HuH-7.5 (cell line): ENCODE measurements at regions not wholly inside any gene's neighbourhood (a gene's known extent, or its start where the extent isn't known, plus 50 kb on each side); places are given as distances from the start of the nearest gene placed in this dataset.

Experiments used
- DNase-seq: peaks from one replicate; pipeline ENCODE4 v3.0.0; 2011; ENCODE audit warnings: low spot score

GRCh38 chr10:118501171-118501570 is 94.3 kb downstream of the PRLHR start:
- DNase-seq, result no peak

GRCh38 chr10:118500477-118501104 is 94.9 kb downstream of the PRLHR start:
- DNase-seq, result no peak

GRCh38 chr10:118499186-118499585 is 96.3 kb downstream of the PRLHR start:
- DNase-seq, result no peak

DNA sequence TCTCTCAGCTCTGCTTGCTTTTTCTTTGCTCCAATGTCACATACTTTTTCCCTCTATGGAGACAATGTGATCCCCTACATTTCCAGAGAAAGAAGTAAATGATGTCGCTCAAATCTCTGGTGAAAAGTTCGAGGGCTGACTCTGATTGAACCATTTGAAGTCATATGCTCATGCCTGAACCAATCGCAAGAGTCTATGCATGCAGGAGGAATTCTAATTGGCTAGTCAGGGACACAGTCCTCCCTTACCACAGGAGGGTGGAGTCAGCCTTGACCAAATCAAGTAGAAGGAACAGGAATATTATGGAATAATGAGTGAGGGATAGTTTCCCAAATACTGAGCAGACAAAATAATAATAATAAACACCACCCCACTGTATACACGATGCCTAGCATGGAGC is 96.8 kb downstream of the PRLHR start:
- no peak for DNase-seq

DNA sequence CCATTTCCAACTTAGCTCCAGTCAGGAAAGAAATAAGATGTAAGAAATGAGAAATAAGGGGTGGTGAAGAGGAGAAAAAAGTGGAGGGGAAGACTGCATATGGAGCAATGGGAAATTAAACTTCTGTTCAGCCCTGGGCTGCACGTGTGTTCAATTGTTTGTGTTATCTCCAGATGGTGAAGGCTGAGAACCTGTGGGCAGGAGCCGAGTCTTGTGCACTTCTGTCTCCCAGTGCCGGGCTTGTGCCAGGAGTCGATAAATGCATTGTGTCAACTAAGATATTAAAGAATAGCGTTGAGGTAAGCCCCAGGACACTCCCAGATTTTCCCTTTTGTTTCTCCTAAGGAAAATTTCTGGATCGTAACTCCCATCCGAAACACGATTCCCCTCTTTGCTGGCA is 98.2 kb downstream of the PRLHR start:
- no peak for DNase-seq

- DNase-seq, result no peak
Measured at GRCh38 chr10:118496525-118496924, 98.9 kb downstream of the PRLHR start.

GRCh38 chr10:118495499-118495898 is 99.9 kb downstream of the PRLHR start:
- DNase-seq, result no peak

GRCh38 chr10:118491055-118491454 is 104.4 kb downstream of the PRLHR start:
- no peak for DNase-seq

- no peak for DNase-seq
Measured at GRCh38 chr10:118488710-118489497, 106.5 kb downstream of the PRLHR start.

- no peak for DNase-seq
Measured at GRCh38 chr10:118485641-118486040, 109.8 kb downstream of the PRLHR start.

DNA sequence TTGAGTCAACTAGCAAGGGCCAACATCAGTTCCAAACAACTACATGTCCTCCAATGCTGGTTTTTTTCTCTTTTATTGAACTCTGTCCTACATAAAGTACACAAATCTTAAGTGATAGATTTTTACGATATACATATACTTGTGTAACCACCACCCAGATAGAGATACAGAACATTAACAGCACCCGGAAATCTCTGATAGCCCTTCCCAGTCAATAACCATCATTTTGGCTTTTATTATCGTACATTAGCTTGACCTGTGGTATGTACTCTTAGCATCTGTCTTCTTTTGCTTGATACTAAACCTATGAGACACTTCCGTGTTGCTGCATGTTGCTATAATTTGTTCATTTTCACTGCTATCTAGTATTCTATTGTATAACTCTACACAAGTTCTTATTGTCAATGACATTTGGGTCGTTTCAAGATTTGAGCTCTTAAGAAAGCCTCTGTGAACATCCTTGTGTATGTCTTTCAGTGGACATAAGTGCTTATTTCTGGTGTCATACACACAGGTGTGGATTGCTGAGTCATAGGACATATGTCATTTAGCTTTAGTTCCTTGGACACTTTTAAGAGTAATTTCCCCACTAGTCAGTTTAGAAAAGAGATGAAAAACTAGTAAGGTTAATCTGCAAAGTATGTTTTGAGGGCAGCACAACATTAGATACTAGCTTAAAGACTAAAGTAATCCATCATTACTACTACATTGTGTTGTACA is 111.1 kb downstream of the PRLHR start:
- no peak for DNase-seq

DNA sequence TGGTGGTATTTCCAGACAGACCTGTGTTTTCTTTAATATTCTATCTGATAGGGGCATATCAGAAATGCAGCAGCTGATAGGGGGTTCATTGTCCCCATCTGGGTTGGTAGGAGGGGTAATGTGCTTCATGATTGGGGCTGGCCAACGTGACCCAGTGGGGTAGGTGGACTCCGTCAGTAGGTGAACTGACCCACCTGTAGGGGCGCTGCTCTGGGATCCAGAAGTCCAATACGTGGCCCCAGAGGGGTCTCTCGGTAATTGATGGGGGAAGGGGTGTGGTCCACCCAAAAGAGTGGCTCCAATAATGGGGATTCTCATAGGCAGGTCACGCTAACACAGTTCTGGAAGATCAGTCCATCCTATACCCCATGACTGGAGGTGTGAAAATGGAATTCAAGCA is 112.0 kb downstream of the PRLHR start:
- no peak for DNase-seq

GRCh38 chr10:118482393-118483331 is 112.8 kb downstream of the PRLHR start:
- no peak for DNase-seq

DNA sequence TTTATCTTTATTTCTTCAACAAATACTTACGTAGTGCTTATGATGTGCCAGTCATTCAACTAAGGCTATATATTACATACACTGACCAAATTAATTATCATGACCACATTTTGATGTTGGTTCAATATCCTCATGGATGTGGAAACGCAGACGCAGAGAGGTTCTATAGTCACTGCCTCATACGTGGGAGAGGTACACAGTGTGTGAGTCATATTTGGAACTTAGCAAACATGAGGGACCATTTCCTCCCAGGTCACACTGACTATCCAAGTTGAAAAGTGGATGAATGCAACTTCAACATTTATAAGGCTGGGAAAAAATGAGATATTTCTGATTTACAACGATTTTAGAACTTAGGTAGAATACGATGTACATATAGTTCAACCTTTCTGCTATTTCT is 113.6 kb downstream of the PRLHR start:
- DNase-seq, result no peak

- DNase-seq, result no peak
Measured at GRCh38 chr10:118475214-118475613, 120.2 kb downstream of the PRLHR start.

DNA sequence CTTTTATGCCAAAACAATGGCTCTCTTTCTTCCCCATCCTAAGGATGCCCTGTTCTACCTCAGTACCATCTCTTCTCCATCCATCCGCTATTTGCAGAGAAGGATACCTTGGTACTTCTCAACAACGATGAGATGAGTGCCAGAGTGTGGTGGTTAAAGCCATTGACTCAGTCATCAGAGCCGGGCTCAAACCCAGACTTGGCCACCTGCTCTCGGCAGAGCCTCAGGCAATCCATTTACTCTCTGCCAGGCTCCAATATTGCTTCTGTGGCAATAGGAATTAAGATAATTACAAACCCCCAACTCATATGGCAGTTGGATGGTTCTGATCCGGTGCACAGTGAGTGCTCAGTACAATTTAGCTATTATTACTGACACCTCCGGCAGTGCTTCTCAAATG is 121.3 kb downstream of the PRLHR start:
- no peak for DNase-seq

- DNase-seq, result no peak
Measured at GRCh38 chr10:118473305-118473960, 122.0 kb downstream of the PRLHR start.

DNA sequence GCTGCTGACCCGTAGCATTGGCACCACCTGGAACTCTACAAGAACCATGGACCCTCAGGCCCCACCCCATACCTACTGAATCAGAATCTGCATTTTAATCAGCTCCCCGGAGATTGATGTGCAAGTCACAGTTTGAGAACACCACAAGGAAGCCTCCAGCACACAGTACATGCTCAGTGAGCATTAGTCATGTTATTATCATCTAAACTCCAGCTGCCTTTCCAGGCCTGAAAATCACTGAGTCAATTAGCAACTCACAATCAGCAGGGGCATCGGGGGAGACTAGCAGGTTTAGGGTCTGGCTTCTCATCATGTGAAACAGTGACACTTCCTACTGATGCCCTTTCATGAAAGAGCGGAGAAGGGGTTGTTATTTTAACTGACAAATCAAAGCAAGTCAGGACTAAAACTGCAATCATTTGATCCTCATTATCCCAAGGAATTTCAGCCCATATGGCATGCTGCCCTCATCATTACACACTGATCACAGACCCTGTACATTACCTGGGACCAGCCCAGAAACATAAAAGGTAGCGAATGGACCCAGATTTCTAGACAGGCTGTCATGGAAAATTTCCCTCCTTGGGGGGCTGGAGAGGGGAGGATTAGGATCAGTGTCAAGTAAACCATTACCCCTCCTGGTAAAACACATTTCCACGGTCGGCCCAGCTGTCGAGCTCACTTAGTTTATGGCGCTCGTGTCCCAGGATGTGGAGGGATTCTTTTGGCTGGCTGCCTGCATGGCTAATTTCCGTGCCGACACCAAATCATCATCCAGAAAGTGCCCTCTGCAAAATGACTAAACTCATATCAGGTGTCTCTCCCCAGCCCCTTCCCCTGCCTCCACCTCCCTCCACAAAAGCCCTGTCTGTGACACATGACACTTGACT is 122.8 kb downstream of the PRLHR start:
- no peak for DNase-seq

GRCh38 chr10:118471863-118472262 is 123.6 kb downstream of the PRLHR start:
- DNase-seq, result no peak

DNA sequence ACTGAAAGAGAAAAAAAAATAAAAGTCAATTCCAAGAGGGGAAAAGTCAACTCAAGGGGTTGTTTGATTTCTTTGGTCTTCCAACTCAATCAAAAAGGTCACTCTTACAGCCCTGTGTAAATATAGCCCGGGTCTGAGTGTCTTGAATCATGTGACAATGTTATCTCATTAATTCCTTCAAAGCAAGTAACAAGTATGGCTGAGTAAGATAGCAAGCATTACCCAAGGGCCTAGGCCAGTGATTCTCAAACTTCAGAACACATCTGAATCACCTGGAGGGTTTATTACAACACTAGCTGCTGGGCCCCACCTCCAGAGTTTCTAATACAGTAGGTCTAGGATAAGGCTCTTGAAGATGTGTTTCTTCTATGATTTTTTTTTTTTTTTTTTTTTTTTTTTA is 125.0 kb downstream of the PRLHR start:
- DNase-seq, result no peak
